AG09309 (cell line): ENCODE measurements at regions not wholly inside any gene's neighbourhood (a gene's known extent, or its start where the extent isn't known, plus 50 kb on each side); places are given as distances from the start of the nearest gene placed in this dataset.

Experiments
- DNase-seq: peaks from one replicate; pipeline ENCODE4 v3.0.0-alpha.2; 2010; ENCODE audit warnings: low read depth
- H3K4me3 ChIP-seq: 2 replicates; pipeline ENCODE4 v1.5.1; 2011; ENCODE audit warnings: mild to moderate bottlenecking, low read depth, low read length, moderate library complexity; ENCODE audit not compliant: control insufficient read depth
- TF ChIP-seq, protein P1 (sequence below): IDR thresholded peaks from 2 replicates; pipeline ENCODE4 v1.5.1; 2011; ENCODE audit warnings: mild to moderate bottlenecking, low read depth, low read length, inconsistent platforms; ENCODE audit not compliant: insufficient read depth, control insufficient read depth; ENCODE audit errors: missing control alignments

GRCh38 chr5:179410291-179411160 lies 65.3 kb upstream of the ADAMTS2 start:
- H3K4me3 ChIP-seq = no peak overlapping the region
- no peak for DNase-seq
- TF ChIP-seq, protein P1, sequence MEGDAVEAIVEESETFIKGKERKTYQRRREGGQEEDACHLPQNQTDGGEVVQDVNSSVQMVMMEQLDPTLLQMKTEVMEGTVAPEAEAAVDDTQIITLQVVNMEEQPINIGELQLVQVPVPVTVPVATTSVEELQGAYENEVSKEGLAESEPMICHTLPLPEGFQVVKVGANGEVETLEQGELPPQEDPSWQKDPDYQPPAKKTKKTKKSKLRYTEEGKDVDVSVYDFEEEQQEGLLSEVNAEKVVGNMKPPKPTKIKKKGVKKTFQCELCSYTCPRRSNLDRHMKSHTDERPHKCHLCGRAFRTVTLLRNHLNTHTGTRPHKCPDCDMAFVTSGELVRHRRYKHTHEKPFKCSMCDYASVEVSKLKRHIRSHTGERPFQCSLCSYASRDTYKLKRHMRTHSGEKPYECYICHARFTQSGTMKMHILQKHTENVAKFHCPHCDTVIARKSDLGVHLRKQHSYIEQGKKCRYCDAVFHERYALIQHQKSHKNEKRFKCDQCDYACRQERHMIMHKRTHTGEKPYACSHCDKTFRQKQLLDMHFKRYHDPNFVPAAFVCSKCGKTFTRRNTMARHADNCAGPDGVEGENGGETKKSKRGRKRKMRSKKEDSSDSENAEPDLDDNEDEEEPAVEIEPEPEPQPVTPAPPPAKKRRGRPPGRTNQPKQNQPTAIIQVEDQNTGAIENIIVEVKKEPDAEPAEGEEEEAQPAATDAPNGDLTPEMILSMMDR = no peak

DNA sequence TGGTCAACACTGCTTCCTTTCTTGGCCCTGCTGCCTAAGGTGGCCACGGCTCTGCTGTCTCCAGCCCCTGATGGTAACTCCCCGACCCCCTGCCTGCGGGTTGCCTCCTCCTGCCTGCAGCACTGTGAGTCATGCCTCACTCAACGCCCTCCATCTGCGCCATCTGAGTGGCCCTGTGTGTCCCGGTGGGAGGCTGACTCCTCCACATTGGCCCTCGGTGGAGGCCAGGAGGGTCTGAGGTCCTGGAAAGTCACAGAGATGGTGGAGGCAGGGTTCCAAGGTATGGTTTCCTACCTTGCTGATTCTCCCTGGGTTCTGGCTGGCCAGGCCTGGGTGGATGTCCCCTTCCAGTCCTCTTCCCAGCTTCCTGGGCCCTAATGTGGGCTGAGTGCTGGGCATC lies 64.5 kb upstream of the ADAMTS2 start:
- TF ChIP-seq, protein P1 = no peak
- no peak for DNase-seq
- no peak overlapping the region for H3K4me3 ChIP-seq

GRCh38 chr5:179408611-179409010 lies 63.4 kb upstream of the ADAMTS2 start:
- no peak overlapping the region for H3K4me3 ChIP-seq
- TF ChIP-seq, protein P1 = no peak
- no peak for DNase-seq

DNA sequence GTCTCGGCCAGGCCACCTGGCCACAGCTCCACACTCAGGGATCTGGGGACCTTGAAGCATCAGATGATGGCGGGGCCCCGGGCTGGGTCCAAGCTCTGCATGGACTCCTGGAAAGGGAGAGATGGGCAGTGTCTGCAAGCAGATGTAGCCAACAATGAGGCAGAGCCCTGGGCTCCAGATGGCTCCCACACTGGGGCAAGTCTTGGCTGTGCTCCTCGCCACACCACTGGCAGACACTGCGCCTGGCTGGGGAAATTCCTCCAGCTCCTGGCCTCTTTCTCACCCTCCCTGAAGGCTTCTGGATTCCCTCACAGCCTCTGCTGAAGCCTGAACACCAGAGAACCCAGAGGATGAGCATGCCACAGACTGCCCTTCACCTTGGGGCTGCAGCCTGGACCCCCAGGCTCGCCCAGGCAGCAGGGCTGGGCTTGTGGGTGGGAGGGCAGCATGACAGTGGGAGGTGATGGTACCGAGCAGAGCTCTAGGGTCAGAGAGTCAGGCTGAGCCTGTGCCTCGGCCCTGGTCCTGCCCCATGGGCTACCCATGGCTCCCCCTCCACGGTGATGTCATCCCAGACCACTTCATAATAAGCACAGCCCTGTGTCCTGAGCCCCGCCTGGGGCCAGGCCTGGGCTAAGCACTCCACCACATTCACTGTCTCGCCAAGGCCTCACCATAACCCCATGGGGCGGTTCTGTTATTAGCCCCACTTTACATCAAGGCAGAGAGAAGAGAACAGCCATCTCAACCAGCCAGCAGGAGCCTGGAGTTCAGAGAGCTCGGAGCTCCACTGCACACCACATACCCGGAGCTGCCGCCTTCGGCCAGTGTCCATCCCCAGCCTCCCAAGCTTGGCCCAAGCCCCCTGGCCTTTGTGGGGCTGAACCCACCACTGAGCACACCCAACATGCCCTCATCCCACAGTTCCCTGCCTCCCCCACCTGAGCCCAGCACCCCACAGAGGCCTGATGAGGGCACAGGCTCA lies 62.2 kb upstream of the ADAMTS2 start:
- TF ChIP-seq, protein P1 = no peak
- DNase-seq = peak; percentile 28
- no peak overlapping the region for H3K4me3 ChIP-seq

- TF ChIP-seq, protein P1 = no peak
- DNase-seq = no peak
- H3K4me3 ChIP-seq = no peak overlapping the region
These were observed 61.0 kb upstream of the ADAMTS2 start for GRCh38 chr5:179406031-179406961.
